Smooth muscle cell (in vitro differentiated cells): ENCODE measurements at regions not wholly inside any gene's neighbourhood (a gene's known extent, or its start where the extent isn't known, plus 50 kb on each side); places are given as distances from the start of the nearest gene placed in this dataset.

Experiments used
- DNase-seq: peaks from one replicate; lab custom pipeline; 2025; ENCODE audit not compliant: unreplicated experiment; lab: John Stamatoyannopoulos, UW
- H2AFZ ChIP-seq: fragments of 200-600 bp; sonication (generic); 2 replicates; pipeline ENCODE4 v1.6.0; 2016; ENCODE audit warnings: antibody characterized with exemption, low read depth, mild to moderate bottlenecking
- H3F3A ChIP-seq: fragments of 200-600 bp; sonication (generic); 2 replicates; pipeline ENCODE4 v1.6.0; 2017; ENCODE audit warnings: antibody characterized with exemption, low read depth
- H3K27ac ChIP-seq: fragments of 200-600 bp; sonication (generic); 2 replicates; pipeline ENCODE4 v1.5.1; 2016; ENCODE audit warnings: low read depth, mild to moderate bottlenecking
- H3K27me3 ChIP-seq: fragments of 200-600 bp; sonication (generic); 2 replicates; pipeline ENCODE4 v1.6.1; 2016; ENCODE audit warnings: low read depth, mild to moderate bottlenecking
- H3K36me3 ChIP-seq: fragments of 200-600 bp; sonication (generic); 2 replicates; pipeline ENCODE4 v1.5.1; 2016; ENCODE audit warnings: low read depth
- H3K4me1 ChIP-seq: fragments of 200-600 bp; sonication (generic); 2 replicates; pipeline ENCODE4 v1.5.1; 2016; ENCODE audit warnings: low read depth
- H3K4me2 ChIP-seq: fragments of 200-600 bp; sonication (generic); 2 replicates; pipeline ENCODE4 v1.6.0; 2016; ENCODE audit warnings: mild to moderate bottlenecking
- H3K4me3 ChIP-seq: fragments of 200-600 bp; sonication (generic); 2 replicates; pipeline ENCODE4 v1.5.1; 2016; ENCODE audit warnings: mild to moderate bottlenecking
- H3K79me2 ChIP-seq: fragments of 200-600 bp; sonication (generic); 2 replicates; pipeline ENCODE4 v1.6.0; 2016; ENCODE audit warnings: low read depth, mild to moderate bottlenecking
- H3K9ac ChIP-seq: fragments of 200-600 bp; sonication (generic); 2 replicates; pipeline ENCODE4 v1.6.0; 2016; ENCODE audit warnings: low read depth
- H3K9me3 ChIP-seq: fragments of 200-600 bp; sonication (generic); replicated peaks from 2 replicates; pipeline ENCODE4 v1.5.1; 2016; ENCODE audit warnings: low read depth
- H4K20me1 ChIP-seq: fragments of 200-600 bp; sonication (generic); 2 replicates; pipeline ENCODE4 v1.6.0; 2016; ENCODE audit warnings: low read depth
- CTCF ChIP-seq: fragments of 200-600 bp; sonication (generic); IDR thresholded peaks from 2 replicates; pipeline ENCODE4 v1.5.1; 2017; ENCODE audit warnings: borderline replicate concordance, mild to moderate bottlenecking, antibody characterized with exemption; ENCODE audit not compliant: insufficient read depth, poor library complexity, severe bottlenecking
- WGBS: methylation state at CpG from one replicate; pipeline ENCODE4 v1.1.7; 2016; ENCODE audit warnings: low lambda C conversion rate; 5-methylcytosine and 5-hydroxymethylcytosine counted together

GRCh38 chr18:67646890-67647289 lies 130.4 kb upstream of the DSEL start:
- Histone ChIP-seq H3K27ac (no peak overlapping the region), H3K4me1 (no peaks in the 10 kb centered on the region), H3K79me2 (no peaks in the 10 kb centered on the region), H2AFZ (no peak overlapping the region), H3K4me3 (no peak overlapping the region), H3F3A (no peaks in the 10 kb centered on the region), H3K4me2 (no peak overlapping the region), H4K20me1 (no peaks in the 10 kb centered on the region), H3K9me3 (no peaks in the 10 kb centered on the region), H3K9ac (no peak overlapping the region), H3K36me3 (no peaks in the 10 kb centered on the region), H3K27me3 (no peaks in the 10 kb centered on the region)
- no peak for DNase-seq
- 95% methylated on average over 2 of the region's 2 CpGs for WGBS
- TF ChIP-seq CTCF = no peak

GRCh38 chr18:67644226-67644625 lies 127.7 kb upstream of the DSEL start:
- TF ChIP-seq CTCF = no peak
- Histone ChIP-seq H3K36me3 (no peaks in the 10 kb centered on the region), H3K4me1 (no peaks in the 10 kb centered on the region), H3K79me2 (no peaks in the 10 kb centered on the region), H3K27me3 (no peaks in the 10 kb centered on the region), H3K27ac (no peak overlapping the region), H4K20me1 (no peaks in the 10 kb centered on the region), H3K9ac (no peak overlapping the region), H3K4me3 (no peak overlapping the region), H3K9me3 (no peaks in the 10 kb centered on the region), H3K4me2 (no peak overlapping the region), H2AFZ (no peak overlapping the region), H3F3A (no peaks in the 10 kb centered on the region)
- 100% methylated on average over 2 of the region's 2 CpGs for WGBS
- no peak for DNase-seq

GRCh38 chr18:67639872-67640271 lies 123.4 kb upstream of the DSEL start:
- no peak for TF ChIP-seq CTCF
- Histone ChIP-seq H3K4me3 (no peak overlapping the region), H3K79me2 (no peaks in the 10 kb centered on the region)

GRCh38 chr18:67636597-67637385 lies 120.3 kb upstream of the DSEL start:
- Histone ChIP-seq H3K79me2 (no peaks in the 10 kb centered on the region), H3K4me3 (no peak overlapping the region), H4K20me1 (no peaks in the 10 kb centered on the region), H2AFZ (no peak overlapping the region), H3K9me3 (no peaks in the 10 kb centered on the region), H3K36me3 (no peaks in the 10 kb centered on the region), H3K4me2 (no peak overlapping the region), H3K9ac (no peak overlapping the region), H3K27ac (no peak overlapping the region), H3K27me3 (no peaks in the 10 kb centered on the region), H3F3A (no peaks in the 10 kb centered on the region), H3K4me1 (no peaks in the 10 kb centered on the region)
- 94% methylated on average over 32 of the region's 32 CpGs for WGBS
- TF ChIP-seq CTCF = no peak
- no peak for DNase-seq

More at GRCh38 chr18:67639872-67640271, 123.4 kb upstream of the DSEL start:
- WGBS = 84% methylated on average over 2 of the region's 2 CpGs
- DNase-seq = no peak
- H4K20me1 ChIP-seq = no peaks in the 10 kb centered on the region
- no peaks in the 10 kb centered on the region for H3F3A ChIP-seq
- no peaks in the 10 kb centered on the region for H3K27me3 ChIP-seq
- no peak overlapping the region for H3K9ac ChIP-seq
- no peak overlapping the region for H3K27ac ChIP-seq
- no peak overlapping the region for H2AFZ ChIP-seq
- no peaks in the 10 kb centered on the region for H3K9me3 ChIP-seq
- no peak overlapping the region for H3K4me2 ChIP-seq
- no peaks in the 10 kb centered on the region for H3K36me3 ChIP-seq
- no peaks in the 10 kb centered on the region for H3K4me1 ChIP-seq
